Colonic mucosa (tissue), 4 donors: ENCODE measurements at regions not wholly inside any gene's neighbourhood (a gene's known extent, or its start where the extent isn't known, plus 50 kb on each side); places are given as distances from the start of the nearest gene placed in this dataset.
A peak's percentile ranks its signal among the peaks of the same experiment; 100 is the strongest.

Source experiments
- DNase-seq: peaks from one replicate; pipeline ENCODE4 v3.0.0-alpha.2; 2020
- H3K27ac ChIP-seq: fragments of 200-600 bp; one replicate; pipeline ENCODE4 v1.8.0; 2021
- H3K27me3 ChIP-seq: fragments of 200-600 bp; one replicate; pipeline ENCODE4 v1.8.0; 2021
- H3K36me3 ChIP-seq: fragments of 200-600 bp; one replicate; pipeline ENCODE4 v1.8.0; 2021
- H3K4me1 ChIP-seq: fragments of 200-600 bp; one replicate; pipeline ENCODE4 v1.8.0; 2021; ENCODE audit warnings: mild to moderate bottlenecking
- H3K4me3 ChIP-seq: fragments of 200-600 bp; one replicate; pipeline ENCODE4 v1.8.0; 2021
- H3K9ac ChIP-seq, 2 donors: one replicate each; pipeline ENCODE4 v1.7.0; 2013; ENCODE audit warnings: control low read depth in 2 of 2, low read depth in 2 of 2, low read length in 2 of 2
- H3K9me3 ChIP-seq: fragments of 200-600 bp; one replicate; pipeline ENCODE4 v1.8.0; 2021
- CTCF ChIP-seq: fragments of 200-600 bp; IDR thresholded peaks from one replicate; pipeline ENCODE4 v1.8.0; 2022; ENCODE audit warnings: antibody characterized with exemption, mild to moderate bottlenecking
- intact Hi-C: fragments of 100-400 bp; cut with DNase I; formaldehyde crosslinking; loops from one replicate; pipeline ENCODE4 v1.14.1; 2022
- donor health status: healthy.
- donor health status: DM: no; HTN: no; CAD: no.
- donor health status: DM: no; HTN: no; CAD: no.

- Histone ChIP-seq H3K27me3 (no peaks in the 10 kb centered on the region), H3K9me3 (no peaks in the 10 kb centered on the region), H3K27ac (no peak overlapping the region), H3K4me1 (no peaks in the 10 kb centered on the region), H3K4me3 (no peak overlapping the region), H3K9ac (no peak overlapping the region), H3K36me3 (no peaks in the 10 kb centered on the region)
- DNase-seq, result no peak
- intact Hi-C loops, result no loop called here
- TF ChIP-seq CTCF, result no peak
These were observed 199.9 kb upstream of the KCNMB2 start for GRCh38 chr3:178336336-178336735.

GRCh38 chr3:178340506-178340905 lies 195.7 kb upstream of the KCNMB2 start:
- no peak overlapping the region for H3K9ac ChIP-seq
- no peak for DNase-seq
- intact Hi-C loops, result no loop called here
- no peak for TF ChIP-seq CTCF
- H3K9me3 ChIP-seq, result no peaks in the 10 kb centered on the region
- H3K27ac ChIP-seq, result no peak overlapping the region
- no peaks in the 10 kb centered on the region for H3K4me1 ChIP-seq
- no peaks in the 10 kb centered on the region for H3K27me3 ChIP-seq
- H3K36me3 ChIP-seq, result no peaks in the 10 kb centered on the region
- H3K4me3 ChIP-seq, result no peak overlapping the region

GRCh38 chr3:178341636-178342035 lies 194.6 kb upstream of the KCNMB2 start:
- no peaks in the 10 kb centered on the region for H3K27me3 ChIP-seq
- intact Hi-C loops, result no loop called here
- no peaks in the 10 kb centered on the region for H3K36me3 ChIP-seq
- no peak for DNase-seq
- no peak for TF ChIP-seq CTCF
- no peaks in the 10 kb centered on the region for H3K4me1 ChIP-seq
- H3K4me3 ChIP-seq, result no peak overlapping the region
- no peak overlapping the region for H3K9ac ChIP-seq
- no peak overlapping the region for H3K27ac ChIP-seq
- no peaks in the 10 kb centered on the region for H3K9me3 ChIP-seq

- Histone ChIP-seq H3K4me1 (no peaks in the 10 kb centered on the region), H3K9me3 (no peaks in the 10 kb centered on the region), H3K4me3 (no peak overlapping the region), H3K27ac (no peak overlapping the region), H3K9ac (no peak overlapping the region), H3K27me3 (no peaks in the 10 kb centered on the region), H3K36me3 (no peaks in the 10 kb centered on the region)
- DNase-seq, result no peak
- intact Hi-C loops, result no loop called here
- no peak for TF ChIP-seq CTCF
These were observed 194.1 kb upstream of the KCNMB2 start for GRCh38 chr3:178342111-178342510.

GRCh38 chr3:178343433-178344038 lies 192.7 kb upstream of the KCNMB2 start:
- Histone ChIP-seq H3K27me3 (no peaks in the 10 kb centered on the region), H3K9ac (no peak overlapping the region), H3K36me3 (no peaks in the 10 kb centered on the region), H3K9me3 (no peaks in the 10 kb centered on the region), H3K4me3 (no peak overlapping the region), H3K4me1 (no peaks in the 10 kb centered on the region), H3K27ac (peak overlapping the region; percentile 10)
- intact Hi-C loops, result no loop called here
- peak; percentile 91 for DNase-seq
- TF ChIP-seq CTCF, result no peak
